HG02943 (cell line): ENCODE measurements at regions not wholly inside any gene's neighbourhood (a gene's known extent, or its start where the extent isn't known, plus 50 kb on each side); places are given as distances from the start of the nearest gene placed in this dataset.

ENCODE experiments used
- ATAC-seq: cut with Tn5 transposase; IDR thresholded peaks from one replicate; pipeline ENCODE4 v1.9.1; 2021; ENCODE audit warnings: mild to moderate bottlenecking, low read depth, moderate library complexity; ENCODE audit not compliant: unreplicated experiment

GRCh38 chr5:152337484-152337883 is 67.6 kb downstream of the NMUR2 start:
- ATAC-seq = no peak

GRCh38 chr5:152335461-152335860 is 69.6 kb downstream of the NMUR2 start:
- ATAC-seq = no peak

GRCh38 chr5:152332716-152333460 is 72.2 kb downstream of the NMUR2 start:
- no peak for ATAC-seq

GRCh38 chr5:152331718-152332117 is 73.4 kb downstream of the NMUR2 start:
- no peak for ATAC-seq

GRCh38 chr5:152331006-152331405 is 74.1 kb downstream of the NMUR2 start:
- no peak for ATAC-seq

GRCh38 chr5:152329761-152330283 is 75.3 kb downstream of the NMUR2 start:
- ATAC-seq = no peak

GRCh38 chr5:152329207-152329606 is 75.9 kb downstream of the NMUR2 start:
- no peak for ATAC-seq

- ATAC-seq = no peak
Observed at GRCh38 chr5:152315942-152316341, 89.1 kb downstream of the NMUR2 start.

GRCh38 chr5:152314196-152314829 is 90.8 kb downstream of the NMUR2 start:
- ATAC-seq = no peak

GRCh38 chr5:152309926-152310450 is 95.1 kb downstream of the NMUR2 start:
- no peak for ATAC-seq

GRCh38 chr5:152306386-152306785 is 98.7 kb downstream of the NMUR2 start:
- ATAC-seq = no peak

GRCh38 chr5:152305525-152305924 is 99.6 kb downstream of the NMUR2 start:
- ATAC-seq = no peak

- no peak for ATAC-seq
Observed at GRCh38 chr5:152303841-152304240, 101.2 kb downstream of the NMUR2 start.

- ATAC-seq = no peak
Observed at GRCh38 chr5:152297866-152298265, 107.2 kb downstream of the NMUR2 start.

GRCh38 chr5:152293189-152293588 is 111.9 kb downstream of the NMUR2 start:
- no peak for ATAC-seq

GRCh38 chr5:152290181-152290580 is 114.9 kb downstream of the NMUR2 start:
- no peak for ATAC-seq

GRCh38 chr5:152288917-152289595 is 116.0 kb downstream of the NMUR2 start:
- ATAC-seq = no peak

- no peak for ATAC-seq
Observed at GRCh38 chr5:152288499-152288898, 116.6 kb downstream of the NMUR2 start.

- no peak for ATAC-seq
Observed at GRCh38 chr5:152285764-152286163, 119.3 kb downstream of the NMUR2 start.

GRCh38 chr5:152282331-152282730 is 122.7 kb downstream of the NMUR2 start:
- ATAC-seq = no peak

- ATAC-seq = no peak
Observed at GRCh38 chr5:152277936-152278335, 127.1 kb downstream of the NMUR2 start.
